PC-9 (cell line): ENCODE measurements at regions not wholly inside any gene's neighbourhood (a gene's known extent, or its start where the extent isn't known, plus 50 kb on each side); places are given as distances from the start of the nearest gene placed in this dataset.
A peak's percentile ranks its signal among the peaks of the same experiment; 100 is the strongest.

ENCODE experiments used
- BruUV-seq: library from RNA; stranded (reverse); fragments of 400-500 nt; replicated peaks from 2 replicates; lab custom pipeline; 2021; lab: Mats Ljungman, UMichigan
- CTCF ChIA-PET: fragments of 300-600 bp; sonication (Branson Sonifier 250); formaldehyde crosslinking; loops from one replicate; lab custom pipeline; 2022; ENCODE audit warnings: antibody characterized with exemption; lab: Charles Lee
- POLR2A ChIA-PET: fragments of 300-600 bp; sonication (Branson Sonifier 250); formaldehyde crosslinking; loops from one replicate; lab custom pipeline; 2022; ENCODE audit warnings: antibody characterized with exemption; ENCODE audit not compliant: unreplicated experiment; lab: Charles Lee
- DNase-seq, 2 experiments: peaks; one replicate each; pipeline versions ENCODE4 v3.0.0 to v3.0.0-alpha.2; 2015 to 2022; ENCODE audit warnings: mixed read lengths in 1 of 2
- H2AFZ ChIP-seq: fragments of 200-600 bp; sonication (generic); 2 replicates; pipeline ENCODE4 v1.8.1; 2017; ENCODE audit warnings: antibody characterized with exemption
- H3F3A ChIP-seq: fragments of 200-600 bp; sonication (generic); 2 replicates; pipeline ENCODE4 v1.8.1; 2017; ENCODE audit warnings: antibody characterized with exemption, mild to moderate bottlenecking, low read depth; ENCODE audit not compliant: insufficient read depth
- H3K27ac ChIP-seq: fragments of 200-600 bp; sonication (generic); 2 replicates; pipeline ENCODE4 v1.6.1; 2016; ENCODE audit warnings: mixed run types
- H3K27me3 ChIP-seq: fragments of 200-600 bp; sonication (generic); 2 replicates; pipeline ENCODE4 v1.6.1; 2016; ENCODE audit warnings: low read depth, mixed run types; ENCODE audit not compliant: insufficient read depth
- H3K36me3 ChIP-seq: fragments of 200-600 bp; sonication (generic); 2 replicates; pipeline ENCODE4 v1.6.1; 2016; ENCODE audit warnings: low read depth, mixed run types
- H3K4me1 ChIP-seq: fragments of 200-600 bp; sonication (generic); replicated peaks from 2 replicates; pipeline ENCODE4 v1.6.1; 2016; ENCODE audit warnings: mixed run types; ENCODE audit not compliant: insufficient read depth
- H3K4me2 ChIP-seq: fragments of 200-600 bp; sonication (generic); 2 replicates; pipeline ENCODE4 v1.6.1; 2017; ENCODE audit warnings: mixed run types
- H3K4me3 ChIP-seq: fragments of 200-600 bp; sonication (generic); 2 replicates; pipeline ENCODE4 v1.6.1; 2016; ENCODE audit warnings: mixed run types
- H3K79me2 ChIP-seq: fragments of 200-600 bp; sonication (generic); 2 replicates; pipeline ENCODE4 v1.6.1; 2017; ENCODE audit warnings: low read depth, mixed run types
- H3K9me2 ChIP-seq: fragments of 200-600 bp; sonication (generic); 2 replicates; pipeline ENCODE4 v1.8.1; 2017; ENCODE audit warnings: mild to moderate bottlenecking; ENCODE audit not compliant: insufficient read depth
- H3K9me3 ChIP-seq: fragments of 200-600 bp; sonication (generic); 2 replicates; pipeline ENCODE4 v1.8.1; 2016; ENCODE audit warnings: low read depth; ENCODE audit not compliant: insufficient read depth
- H4K20me1 ChIP-seq: fragments of 200-600 bp; sonication (generic); 2 replicates; pipeline ENCODE4 v1.8.1; 2017; ENCODE audit not compliant: insufficient read depth
- CTCF ChIP-seq: fragments of 200-600 bp; sonication (generic); conservative IDR thresholded peaks from 2 replicates; pipeline ENCODE4 v1.6.1; 2017; ENCODE audit warnings: mixed run types, antibody characterized with exemption, mild to moderate bottlenecking, moderate library complexity
- EZH2 ChIP-seq: fragments of 200-600 bp; sonication (generic); IDR thresholded peaks from 2 replicates; pipeline ENCODE4 v1.8.0; 2017; ENCODE audit warnings: antibody characterized with exemption, low read depth
- intact Hi-C: fragments of 100-400 bp; cut with micrococcal nuclease; formaldehyde crosslinking; loops from one replicate; pipeline ENCODE4 v1.10.0; 2022; ENCODE audit not compliant: unreplicated experiment

GRCh38 chr3:194056731-194057415 lies 79.1 kb upstream of the HES1 start:
- Histone ChIP-seq H3K79me2 (no peaks in the 10 kb centered on the region), H3K4me1 (peaks cover 12% of the 10 kb centered on the region), H3K9me2 (no peaks in the 10 kb centered on the region), H4K20me1 (no peaks in the 10 kb centered on the region), H3K27me3 (no peaks in the 10 kb centered on the region), H3K36me3 (no peaks in the 10 kb centered on the region), H3K27ac (no peak overlapping the region), H3K9me3 (no peaks in the 10 kb centered on the region), H3F3A (peaks cover 5% of the 10 kb centered on the region), H2AFZ (no peak overlapping the region; the same call in 1 of the 2 replicates), H3K4me2 (peak overlapping the region; percentile 4; the same call in 1 of the 2 replicates), H3K4me3 (no peak overlapping the region)
- intact Hi-C loops, result no loop called here
- no peak for TF ChIP-seq CTCF
- TF ChIP-seq EZH2, result no peak
- ChIA-PET POLR2A (interaction anchor here (0.7 kb wide), 1 partner anchor 388 kb away, joined by 5 read pairs; no protein-coding TSS in a partner anchor), CTCF (no interaction called here)
- peak; percentile 67 to 83 for DNase-seq
- no TSS peak for BruUV-seq

GRCh38 chr3:194057570-194058188 lies 78.3 kb upstream of the HES1 start:
- H3K4me3 ChIP-seq, result no peak overlapping the region
- no peaks in the 10 kb centered on the region for H3K9me3 ChIP-seq

More at GRCh38 chr3:194057570-194058188, 78.3 kb upstream of the HES1 start:
- Histone ChIP-seq H3K27me3 (no peaks in the 10 kb centered on the region), H4K20me1 (no peaks in the 10 kb centered on the region), H3K4me1 (peaks cover 12% of the 10 kb centered on the region), H3F3A (peaks cover 8% of the 10 kb centered on the region), H3K27ac (no peak overlapping the region), H3K36me3 (no peaks in the 10 kb centered on the region), H3K79me2 (no peaks in the 10 kb centered on the region), H3K4me2 (no peak overlapping the region), H2AFZ (no peak overlapping the region), H3K9me2 (no peaks in the 10 kb centered on the region)
- POLR2A ChIA-PET, result interaction anchor here (0.7 kb wide), 1 partner anchor 389 kb away, joined by 5 read pairs; no protein-coding TSS in a partner anchor
- TF ChIP-seq EZH2 (no peak), CTCF (no peak)
- DNase-seq, result no peak
- CTCF ChIA-PET, result interaction anchor here (0.6 kb wide), 2 partner anchors 50 to 520 kb away, joined by 4 to 6 read pairs; no protein-coding TSS in a partner anchor
- intact Hi-C loops, result no loop called here
- BruUV-seq, result no TSS peak
